IMR-90 (cell line): ENCODE measurements at regions not wholly inside any gene's neighbourhood (a gene's known extent, or its start where the extent isn't known, plus 50 kb on each side); places are given as distances from the start of the nearest gene placed in this dataset.

Source experiments
- ATAC-seq: fragments of 200-7000 bp; cut with Tn5 transposase; 2 replicates; pipeline ENCODE4 v1.9.1; 2020; ENCODE audit warnings: low read depth, mild to moderate bottlenecking, moderate library complexity
- BruUV-seq: library from RNA; stranded (reverse); fragments of 400-500 nt; replicated peaks from 2 replicates; lab custom pipeline; 2021; lab: Mats Ljungman, UMichigan
- CTCF ChIA-PET: fragments of 300-600 bp; formaldehyde crosslinking; extraction: SDS; loops from one replicate; lab custom pipeline; 2021; ENCODE audit warnings: antibody characterized with exemption; lab: Yijun Ruan, JAX
- POLR2A ChIA-PET: fragments of 300-600 bp; sonication (Branson Sonifier 250); formaldehyde crosslinking; loops from one replicate; lab custom pipeline; 2022; ENCODE audit warnings: antibody characterized with exemption; ENCODE audit not compliant: unreplicated experiment; lab: Charles Lee
- DNase-seq: peaks from one replicate; pipeline ENCODE4 v3.0.0; 2013
- H2AFZ ChIP-seq: replicated peaks from 2 replicates; pipeline ENCODE3; 2013; ENCODE audit warnings: low read length, mild to moderate bottlenecking; ENCODE audit not compliant: poor library complexity
- H2AK5ac ChIP-seq: 2 replicates; pipeline ENCODE4 v1.6.1; 2013; ENCODE audit warnings: low read depth, low read length, inconsistent platforms
- H2AK9ac ChIP-seq: replicated peaks from 2 replicates; pipeline ENCODE3; 2013; ENCODE audit warnings: mild to moderate bottlenecking, low read depth, low read length, moderate library complexity; ENCODE audit not compliant: poor library complexity
- H2BK120ac ChIP-seq: 2 replicates; pipeline ENCODE4 v1.6.1; 2013; ENCODE audit warnings: low read depth, low read length, inconsistent platforms
- H2BK15ac ChIP-seq: 3 replicates; pipeline ENCODE4 v1.6.1; 2013; ENCODE audit warnings: low read depth, low read length, inconsistent platforms
- H2BK20ac ChIP-seq: 2 replicates; pipeline ENCODE4 v1.6.1; 2013; ENCODE audit warnings: low read depth, mild to moderate bottlenecking, inconsistent platforms, low read length, moderate library complexity
- H2BK5ac ChIP-seq: 2 replicates; pipeline ENCODE4 v1.6.1; 2013; ENCODE audit warnings: mild to moderate bottlenecking, low read depth, low read length, inconsistent platforms; ENCODE audit not compliant: poor library complexity, severe bottlenecking
- H3K14ac ChIP-seq: replicated peaks from 2 replicates; pipeline ENCODE4 v1.6.1; 2013; ENCODE audit warnings: low read depth, low read length, inconsistent platforms
- H3K18ac ChIP-seq: 2 replicates; pipeline ENCODE4 v1.6.1; 2013; ENCODE audit warnings: low read depth, low read length, control low read depth
- H3K23ac ChIP-seq: 2 replicates; pipeline ENCODE4 v1.6.1; 2013; ENCODE audit warnings: low read depth, low read length, inconsistent platforms
- H3K27ac ChIP-seq: 2 replicates; pipeline ENCODE4 v1.5.1; 2013; ENCODE audit warnings: mild to moderate bottlenecking, control low read depth, low read length; ENCODE audit not compliant: insufficient read depth
- H3K27me3 ChIP-seq: 2 replicates; pipeline ENCODE4 v1.6.1; 2013; ENCODE audit warnings: low read length; ENCODE audit not compliant: control insufficient read depth, insufficient read depth
- H3K36me3 ChIP-seq: 2 replicates; pipeline ENCODE4 v1.6.1; 2013; ENCODE audit warnings: low read length, mixed read lengths; ENCODE audit not compliant: control insufficient read depth, insufficient read depth
- H3K4ac ChIP-seq: 2 replicates; pipeline ENCODE4 v1.6.1; 2013; ENCODE audit warnings: low read depth, low read length, inconsistent platforms
- H3K4me1 ChIP-seq: 2 replicates; pipeline ENCODE4 v1.6.1; 2013; ENCODE audit warnings: low read length, mixed read lengths; ENCODE audit not compliant: control insufficient read depth, insufficient read depth
- H3K4me2 ChIP-seq: 2 replicates; pipeline ENCODE4 v1.6.1; 2013; ENCODE audit warnings: low read depth, mild to moderate bottlenecking, control low read depth, low read length, moderate library complexity
- H3K4me3 ChIP-seq: 2 replicates; pipeline ENCODE4 v1.5.1; 2013; ENCODE audit warnings: low read depth, mild to moderate bottlenecking, control low read depth, low read length, moderate library complexity; ENCODE audit not compliant: insufficient read depth
- H3K56ac ChIP-seq: 2 replicates; pipeline ENCODE4 v1.6.1; 2013; ENCODE audit warnings: low read length, inconsistent platforms; ENCODE audit not compliant: insufficient read depth; ENCODE audit errors: extremely low read depth
- H3K79me1 ChIP-seq, 2 experiments: 2 replicates each; pipeline ENCODE4 v1.6.1; 2013; ENCODE audit warnings: low read length in 2 of 2, inconsistent platforms in 1 of 2, low read depth in 1 of 2
- H3K9ac ChIP-seq: 2 replicates; pipeline ENCODE4 v1.6.1; 2013; ENCODE audit warnings: low read depth, low read length, control low read depth
- H3K9me1 ChIP-seq: 2 replicates; pipeline ENCODE4 v1.6.1; 2013; ENCODE audit warnings: low read length, inconsistent platforms; ENCODE audit not compliant: insufficient read depth
- H3K9me3 ChIP-seq: 2 replicates; pipeline ENCODE4 v1.6.1; 2013; ENCODE audit warnings: low read length; ENCODE audit not compliant: control insufficient read depth, insufficient read depth
- H4K20me1 ChIP-seq: 2 replicates; pipeline ENCODE4 v1.6.1; 2013; ENCODE audit warnings: low read length, inconsistent platforms; ENCODE audit not compliant: insufficient read depth
- H4K5ac ChIP-seq: 2 replicates; pipeline ENCODE4 v1.6.1; 2013; ENCODE audit warnings: mild to moderate bottlenecking, low read depth, low read length, control low read depth
- H4K8ac ChIP-seq, 2 experiments: 2 replicates each; pipeline ENCODE4 v1.6.1; 2013; ENCODE audit warnings: low read depth in 2 of 2, low read length in 2 of 2, control low read depth in 1 of 2, inconsistent platforms in 1 of 2
- H4K91ac ChIP-seq: 2 replicates; pipeline ENCODE4 v1.6.1; 2013; ENCODE audit warnings: low read depth, low read length, inconsistent platforms; ENCODE audit not compliant: insufficient read depth
- BHLHE40 ChIP-seq: fragments of 150-350 bp; IDR thresholded peaks from 2 replicates; pipeline ENCODE4 v1.6.1; 2016; ENCODE audit warnings: mild to moderate bottlenecking, low read depth, low read length
- CEBPB ChIP-seq: IDR thresholded peaks from 2 replicates; pipeline ENCODE4 v1.6.1; 2012; ENCODE audit warnings: low read depth, low read length, improper control_type of control experiment
- CHD1 ChIP-seq: IDR thresholded peaks from 2 replicates; pipeline ENCODE4 v1.6.1; 2012; ENCODE audit warnings: low read depth, low read length, improper control_type of control experiment
- MAFK ChIP-seq: IDR thresholded peaks from 2 replicates; pipeline ENCODE4 v1.6.1; 2012; ENCODE audit warnings: low read depth, low read length, improper control_type of control experiment
- MAZ ChIP-seq: IDR thresholded peaks from 2 replicates; pipeline ENCODE4 v1.6.1; 2012; ENCODE audit warnings: low read depth, mild to moderate bottlenecking, low read length, improper control_type of control experiment, moderate library complexity, borderline replicate concordance
- MXI1 ChIP-seq: IDR thresholded peaks from 2 replicates; pipeline ENCODE4 v1.6.1; 2012; ENCODE audit warnings: low read depth, mild to moderate bottlenecking, low read length, moderate library complexity, borderline replicate concordance
- POLR2A ChIP-seq: IDR thresholded peaks from 2 replicates; pipeline ENCODE4 v1.6.1; 2012; ENCODE audit warnings: mild to moderate bottlenecking, low read depth, low read length
- RAD21 ChIP-seq: IDR thresholded peaks from 2 replicates; pipeline ENCODE4 v1.6.1; 2012; ENCODE audit warnings: low read length, improper control_type of control experiment
- SMC3 ChIP-seq: fragments of 150-350 bp; IDR thresholded peaks from 2 replicates; pipeline ENCODE4 v1.6.1; 2016; ENCODE audit warnings: low read depth, mild to moderate bottlenecking, antibody characterized with exemption, low read length, moderate library complexity
- USF2 ChIP-seq: fragments of 150-350 bp; IDR thresholded peaks from 2 replicates; pipeline ENCODE4 v1.6.1; 2017; ENCODE audit warnings: mild to moderate bottlenecking, antibody characterized with exemption, low read length, low read depth
- WGBS, 2 experiments: methylation state at CpG; one replicate each; pipeline versions ENCODE4 v1.1.5 to v1.1.7; 2013; ENCODE audit warnings: missing lambda C conversion rate in 2 of 2; ENCODE audit not compliant: insufficient read length in 1 of 2; ENCODE audit errors: extremely low coverage in 2 of 2; 5-methylcytosine and 5-hydroxymethylcytosine counted together
- dilution Hi-C: fragments of 300-500 bp; cut with HindIII; formaldehyde crosslinking; loops from one replicate; pipeline ENCODE4 v1.14.3; 2018; ENCODE audit warnings: low sequenced_read_pairs; ENCODE audit not compliant: unreplicated experiment
- in situ Hi-C: fragments of 300-500 bp; cut with MboI; formaldehyde crosslinking; loops from 3 replicates; pipeline ENCODE4 v1.14.3; 2019; ENCODE audit warnings: low sequenced_read_pairs, inconsistent platforms, mixed read lengths
- intact Hi-C: fragments of 100-400 bp; cut with micrococcal nuclease; formaldehyde crosslinking; loops from 2 replicates; pipeline ENCODE4 v1.10.0; 2022
- TF ChIP-seq, protein P1 (sequence below): fragments of 150-350 bp; IDR thresholded peaks from 2 replicates; pipeline ENCODE4 v1.6.1; 2016; ENCODE audit warnings: low read depth, mild to moderate bottlenecking, low read length, moderate library complexity, borderline replicate concordance

- no peak overlapping the region for H2BK5ac ChIP-seq
- ChIA-PET CTCF (no interaction called here), POLR2A (no interaction called here)
- intact Hi-C loops (no loop called here), dilution Hi-C loops (no loop called here), in situ Hi-C loops (no loop called here)
- no peaks in the 10 kb centered on the region for H4K20me1 ChIP-seq
- no peak overlapping the region for H4K5ac ChIP-seq
- H3K4ac ChIP-seq: no peak overlapping the region
- no peak overlapping the region for H3K56ac ChIP-seq
- H2BK15ac ChIP-seq: no peak overlapping the region
- H3K9me1 ChIP-seq: no peaks in the 10 kb centered on the region
- no peak overlapping the region for H4K8ac ChIP-seq
- no peak overlapping the region for H2AK9ac ChIP-seq
- H3K9ac ChIP-seq: no peak overlapping the region
- no peak overlapping the region for H2AFZ ChIP-seq
- DNase-seq (no peak), ATAC-seq (no peak)
- H3K27me3 ChIP-seq: no peaks in the 10 kb centered on the region
- no TSS peak for BruUV-seq
- H3K4me1 ChIP-seq: no peaks in the 10 kb centered on the region
- H3K79me1 ChIP-seq: no peaks in the 10 kb centered on the region
- H3K18ac ChIP-seq: no peak overlapping the region
- H3K23ac ChIP-seq: no peak overlapping the region
- no peak overlapping the region for H2AK5ac ChIP-seq
- H2BK20ac ChIP-seq: no peak overlapping the region
- no peaks in the 10 kb centered on the region for H3K36me3 ChIP-seq
- H3K14ac ChIP-seq: no peak overlapping the region
- H4K91ac ChIP-seq: no peak overlapping the region
- WGBS, 2 experiments: no CpG with 5 or more reads among the region's 1 CpG
- no peak overlapping the region for H3K4me3 ChIP-seq
- H3K9me3 ChIP-seq: no peaks in the 10 kb centered on the region
- no peak for TF ChIP-seq MAZ
- TF ChIP-seq POLR2A: no peak
- TF ChIP-seq BHLHE40: no peak
- TF ChIP-seq RAD21: no peak
- no peak for TF ChIP-seq SMC3
- TF ChIP-seq CEBPB: no peak
- TF ChIP-seq MAFK: no peak
- TF ChIP-seq CHD1: no peak
- TF ChIP-seq MXI1: no peak
- TF ChIP-seq USF2: no peak
- TF ChIP-seq, protein P1, sequence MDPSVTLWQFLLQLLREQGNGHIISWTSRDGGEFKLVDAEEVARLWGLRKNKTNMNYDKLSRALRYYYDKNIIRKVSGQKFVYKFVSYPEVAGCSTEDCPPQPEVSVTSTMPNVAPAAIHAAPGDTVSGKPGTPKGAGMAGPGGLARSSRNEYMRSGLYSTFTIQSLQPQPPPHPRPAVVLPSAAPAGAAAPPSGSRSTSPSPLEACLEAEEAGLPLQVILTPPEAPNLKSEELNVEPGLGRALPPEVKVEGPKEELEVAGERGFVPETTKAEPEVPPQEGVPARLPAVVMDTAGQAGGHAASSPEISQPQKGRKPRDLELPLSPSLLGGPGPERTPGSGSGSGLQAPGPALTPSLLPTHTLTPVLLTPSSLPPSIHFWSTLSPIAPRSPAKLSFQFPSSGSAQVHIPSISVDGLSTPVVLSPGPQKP: no peak
- no peak overlapping the region for H2BK120ac ChIP-seq
- no peak overlapping the region for H3K27ac ChIP-seq
- H3K4me2 ChIP-seq: no peak overlapping the region
These were observed 305.2 kb downstream of the PPP1R2C start for GRCh38 chrX:42472727-42473126.
